Dermis blood vessel endothelial cell (primary cell): ENCODE measurements at regions not wholly inside any gene's neighbourhood (a gene's known extent, or its start where the extent isn't known, plus 50 kb on each side); places are given as distances from the start of the nearest gene placed in this dataset.
"Not testable (repeated sequence)": the region's sequence is repeated elsewhere in the genome, so short reads cannot be mapped to it uniquely, and the experiment has no call there.

Experiments
- DNase-seq: peaks from one replicate; pipeline ENCODE4 v3.0.0; 2010

GRCh38 chr5:17129093-17129849, 88.2 kb upstream of the BASP1 start:
- DNase-seq: no peak

- DNase-seq: not testable (repeated sequence)
Measured at GRCh38 chr5:17130302-17130701, 87.1 kb upstream of the BASP1 start.

DNA sequence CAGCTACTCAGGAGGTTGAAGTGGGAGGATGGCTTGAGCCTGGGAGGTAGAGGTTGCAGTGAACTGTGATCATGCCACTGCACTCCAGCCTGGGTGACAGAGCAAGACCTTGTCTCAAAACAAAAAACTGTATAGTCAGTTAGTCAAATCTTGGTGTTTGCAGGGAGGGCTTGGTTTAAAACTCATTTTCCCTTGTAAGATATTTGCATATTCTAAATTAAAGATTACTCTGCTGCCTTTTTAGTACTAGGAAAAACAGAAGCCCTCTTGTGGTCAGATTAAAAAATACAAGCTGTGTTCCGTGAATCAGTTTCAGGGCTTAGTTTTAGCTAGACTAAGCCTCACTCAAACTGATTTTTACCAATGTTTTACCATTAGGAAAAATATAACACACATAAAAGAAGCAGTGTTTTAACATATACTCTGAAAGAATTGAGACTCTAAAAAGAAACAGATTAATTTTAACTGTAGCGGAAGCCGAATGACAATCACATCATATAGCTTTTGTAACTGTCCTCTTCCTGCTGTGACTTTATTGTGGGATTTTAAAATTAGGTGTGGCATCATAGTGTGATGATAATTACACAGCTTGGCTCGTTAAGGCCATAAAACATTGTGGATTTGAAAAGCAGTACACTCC, 84.9 kb upstream of the BASP1 start:
- DNase-seq: peak; percentile 73

GRCh38 chr5:17135050-17135449, 82.4 kb upstream of the BASP1 start:
- no peak for DNase-seq

DNA sequence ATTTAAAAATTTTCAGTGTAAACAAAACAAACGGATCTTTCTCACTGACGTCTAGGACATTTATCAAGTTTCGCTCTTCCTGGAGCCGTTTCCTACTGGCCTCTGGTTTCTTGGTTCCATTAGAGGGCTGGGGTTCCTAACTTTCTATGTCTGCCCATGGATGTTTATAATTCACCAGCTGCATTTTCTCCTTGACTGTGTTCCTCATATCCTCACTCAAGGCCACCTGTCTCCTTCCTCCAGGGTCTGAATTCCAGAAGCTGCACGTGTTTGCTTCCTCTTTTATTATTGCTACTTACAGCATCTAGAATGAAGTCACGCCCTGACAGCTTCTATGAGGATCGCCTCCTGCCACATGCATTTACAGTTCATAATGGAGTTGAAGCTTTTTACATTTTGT, 74.1 kb upstream of the BASP1 start:
- DNase-seq: peak; percentile 75

DNA sequence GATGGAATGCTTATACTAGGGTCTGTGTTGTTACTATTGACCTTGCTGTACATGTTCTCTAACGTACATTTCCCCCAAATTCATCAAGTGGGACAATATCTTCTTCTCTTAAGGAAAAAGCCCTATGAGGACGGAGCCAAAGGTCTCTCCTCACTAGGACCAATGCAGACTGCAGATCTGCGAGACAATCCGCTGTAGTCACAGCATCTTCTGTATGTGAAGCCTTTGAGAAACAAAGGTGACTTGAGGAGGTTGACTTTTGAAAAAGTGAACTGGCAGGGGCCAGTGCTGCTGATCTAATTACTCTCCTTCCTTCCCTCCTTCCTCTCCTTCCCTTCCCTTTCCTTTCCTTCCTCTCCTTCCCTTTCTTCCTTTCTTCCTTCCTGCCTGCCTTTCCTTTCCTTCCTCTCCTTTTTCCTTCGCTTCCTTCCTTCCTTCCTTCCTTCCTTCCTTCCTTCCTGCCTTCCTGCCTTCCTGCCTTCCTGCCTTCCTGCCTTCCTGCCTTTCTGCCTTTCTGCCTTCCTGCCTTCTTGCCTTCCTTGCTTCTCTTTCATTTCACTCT, 71.1 kb upstream of the BASP1 start:
- DNase-seq: no peak

DNA sequence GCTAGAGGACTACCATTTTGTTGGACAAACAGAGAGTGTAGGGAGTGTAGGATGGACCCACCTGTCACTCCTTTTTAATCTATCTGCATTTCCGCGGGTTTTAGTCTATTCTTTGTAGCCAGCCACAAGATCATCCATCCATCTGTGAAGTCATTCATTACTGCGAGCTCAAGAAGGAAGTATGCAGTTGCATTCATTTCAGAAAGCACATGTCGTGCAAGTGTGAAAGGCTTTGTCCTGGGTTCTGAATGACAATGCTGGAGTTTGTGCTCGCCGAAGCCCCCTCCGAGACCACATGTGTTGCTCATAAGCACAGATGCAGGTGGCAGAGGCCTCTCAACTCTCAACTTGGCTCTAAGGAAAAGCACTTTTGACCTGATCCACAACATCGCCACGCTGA, 70.3 kb upstream of the BASP1 start:
- no peak for DNase-seq

DNA sequence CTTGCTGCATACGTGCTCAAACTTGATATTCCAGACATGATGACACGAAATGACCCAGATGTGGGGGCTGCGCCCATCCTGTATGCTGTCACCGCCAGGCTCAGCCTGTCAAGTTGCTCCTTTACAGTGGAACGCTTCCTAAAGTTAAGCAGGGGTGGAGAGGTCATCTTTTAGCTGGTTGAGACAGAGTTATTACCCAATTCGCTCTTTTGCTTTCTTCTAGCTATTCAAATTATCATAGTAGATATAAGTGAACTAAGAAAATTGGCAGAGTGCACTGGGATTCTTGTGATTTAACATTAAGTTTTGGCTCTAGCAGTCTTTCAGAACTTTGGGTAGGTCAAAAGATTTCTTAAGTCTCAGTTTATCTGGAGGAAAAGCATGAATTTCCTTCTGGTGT, 69.8 kb upstream of the BASP1 start:
- DNase-seq: no peak

- DNase-seq: no peak
Measured at GRCh38 chr5:17148481-17148880, 69.0 kb upstream of the BASP1 start.

DNA sequence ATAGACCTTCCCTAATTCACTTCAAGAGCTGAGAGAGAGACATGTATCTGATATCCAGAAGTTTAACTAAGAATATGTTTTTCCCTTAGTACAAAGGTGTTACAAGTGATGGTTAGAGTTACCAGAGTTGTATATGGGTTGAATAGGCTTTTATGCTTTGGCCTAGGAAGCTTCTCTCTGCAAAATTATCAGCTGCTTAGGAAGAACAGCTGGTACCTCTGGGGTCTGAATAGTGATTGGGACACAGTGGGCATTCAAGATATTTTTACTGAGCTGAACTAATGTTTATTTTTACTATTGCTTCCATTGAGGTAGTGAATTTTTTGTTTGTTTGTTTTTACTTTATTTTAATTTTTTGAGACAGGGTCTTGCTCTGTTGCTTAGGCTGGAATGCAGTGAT, 67.6 kb upstream of the BASP1 start:
- DNase-seq: no peak

GRCh38 chr5:17150531-17150930, 66.9 kb upstream of the BASP1 start:
- DNase-seq: no peak

DNA sequence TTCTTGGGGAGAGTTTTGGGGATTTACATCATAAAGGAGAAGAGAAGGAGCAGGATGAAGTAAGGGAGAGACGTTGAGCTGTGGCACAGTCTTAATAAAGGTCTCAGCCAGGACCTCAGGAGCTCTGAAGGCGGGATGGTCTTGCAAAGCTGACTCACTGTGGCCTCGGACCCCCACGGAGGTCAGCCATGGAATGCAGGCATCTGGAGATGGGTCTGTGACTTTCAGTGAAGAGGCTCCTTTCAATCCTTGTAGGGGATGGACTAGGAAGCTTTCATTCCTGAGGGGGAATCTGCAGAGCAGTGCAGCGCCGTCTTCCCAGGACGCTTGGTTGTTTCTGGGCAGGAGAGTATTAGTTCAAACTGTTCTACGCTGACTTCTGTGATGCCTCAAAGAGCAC, 65.7 kb upstream of the BASP1 start:
- no peak for DNase-seq

DNA sequence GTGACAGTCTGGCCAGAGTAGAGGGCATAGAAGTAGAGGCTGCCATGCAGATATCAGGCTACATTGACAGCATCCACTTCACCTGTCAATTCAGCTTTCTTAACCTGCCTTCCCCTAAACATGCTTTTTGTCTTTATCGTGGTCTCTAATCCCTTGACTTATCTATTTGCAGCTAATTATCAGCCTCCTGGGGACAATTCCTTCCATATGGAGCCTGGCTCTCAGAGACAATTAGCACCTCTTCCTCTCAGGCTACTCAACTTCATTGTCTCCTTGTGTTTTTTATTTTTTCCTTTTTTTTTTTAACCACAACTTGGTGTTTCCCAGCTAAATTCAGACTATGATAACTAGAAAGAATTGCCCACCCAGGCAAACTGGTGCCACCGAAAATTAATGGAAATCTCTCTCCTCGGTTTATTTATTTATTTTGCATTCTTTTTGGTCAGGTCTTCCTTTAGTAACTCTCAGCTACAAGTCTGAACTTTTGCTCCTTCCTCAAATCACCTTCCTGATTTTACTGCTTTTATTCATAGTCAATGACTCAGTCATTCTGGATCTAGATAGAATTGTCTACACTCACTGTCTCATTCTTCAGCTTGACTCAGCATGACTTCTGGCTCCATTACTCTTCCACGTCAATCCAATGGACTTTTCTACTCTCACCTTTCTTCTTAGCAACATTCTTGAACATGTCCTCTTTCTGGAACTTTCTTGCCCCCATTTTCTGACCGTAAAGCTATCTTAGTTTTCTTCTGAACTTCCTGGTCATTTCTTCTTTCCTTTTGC, 63.0 kb upstream of the BASP1 start:
- peak; percentile 61 for DNase-seq

DNA sequence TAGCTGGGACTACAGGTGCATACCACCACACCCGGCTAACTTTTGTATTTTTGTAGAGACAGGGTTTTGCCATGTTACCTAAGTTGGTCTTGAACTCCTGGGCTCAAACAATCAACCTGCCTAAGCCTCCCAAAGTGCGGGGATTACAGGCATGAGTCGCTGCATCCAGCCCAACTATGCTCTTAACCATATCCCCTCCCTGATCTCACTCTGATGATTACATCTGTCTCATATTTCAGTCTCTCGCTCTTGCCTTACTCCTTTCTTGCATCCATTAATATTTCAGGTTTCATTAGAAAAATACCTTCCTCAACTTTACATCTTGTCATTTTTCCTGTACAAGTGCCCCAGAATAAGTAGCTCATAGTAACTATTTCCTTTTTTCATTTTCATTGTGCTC, 61.0 kb upstream of the BASP1 start:
- no peak for DNase-seq

DNA sequence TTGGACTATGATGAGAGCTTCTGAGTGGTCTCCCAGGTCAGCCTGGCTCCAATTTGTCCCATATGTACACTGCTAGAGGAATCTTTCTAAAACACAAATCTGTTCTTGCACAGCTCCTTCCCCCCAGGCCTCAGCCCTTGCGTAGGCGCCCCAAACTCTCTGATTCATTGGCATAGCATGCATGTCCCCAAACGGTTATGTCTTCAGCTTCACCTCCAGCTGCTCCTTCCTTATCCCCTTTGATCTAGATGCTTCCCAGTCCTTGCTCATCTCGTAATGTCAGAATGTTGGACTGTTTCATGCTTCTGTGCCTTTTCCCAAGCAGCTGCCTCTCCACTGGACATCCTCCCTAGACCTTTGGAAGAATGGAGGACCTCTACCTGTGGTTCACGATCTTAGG, 60.1 kb upstream of the BASP1 start:
- DNase-seq: no peak

- peak; percentile 42 for DNase-seq
Measured at GRCh38 chr5:17157916-17158529, 59.4 kb upstream of the BASP1 start.

GRCh38 chr5:17160756-17161040, 56.7 kb upstream of the BASP1 start:
- no peak for DNase-seq

GRCh38 chr5:17161662-17162061, 55.8 kb upstream of the BASP1 start:
- DNase-seq: no peak

GRCh38 chr5:17163221-17163620, 54.2 kb upstream of the BASP1 start:
- DNase-seq: no peak

GRCh38 chr5:17167171-17167891, 50.1 kb upstream of the BASP1 start:
- DNase-seq: no peak
